ENCODE measurements at regions not wholly inside any gene's neighbourhood (a gene's known extent, or its start where the extent isn't known, plus 50 kb on each side); places are given as distances from the start of the nearest gene placed in this dataset.

GRCh38 chr5:40453689-40454088 lies 226.0 kb upstream of the PTGER4 start:
- no peaks in the 10 kb centered on the region for H3K79me2 ChIP-seq (ENCODE audit: low read length)
- no peaks in the 10 kb centered on the region for H3K27me3 ChIP-seq (replicated peaks; ENCODE audit: insufficient read depth, low read length)
- no peak overlapping the region for H3K9ac ChIP-seq (ENCODE audit: low read length)
- H3K27ac ChIP-seq (ENCODE audit: low read length) = no peak overlapping the region
- H3K9me3 ChIP-seq (replicated peaks; ENCODE audit: insufficient read depth, low read length) = no peaks in the 10 kb centered on the region
- H3K9me2 ChIP-seq (replicated peaks; ENCODE audit: insufficient read depth, low read length) = no peaks in the 10 kb centered on the region
- no peak overlapping the region for H3K4me3 ChIP-seq (ENCODE audit: low read length)
- no peak for DNase-seq
- H3K4me1 ChIP-seq (ENCODE audit: low read length) = no peaks in the 10 kb centered on the region
- H4K20me1 ChIP-seq (ENCODE audit: insufficient read depth, low read length) = no peaks in the 10 kb centered on the region
- H3F3A ChIP-seq (ENCODE audit: insufficient read depth, low read length) = no peaks in the 10 kb centered on the region
- H2AFZ ChIP-seq (ENCODE audit: low read length) = no peak overlapping the region
- TF ChIP-seq EZH2 (optimal IDR thresholded peaks at IDR 0.05; ENCODE audit: low read depth, low read length) = no peak
- TF ChIP-seq EZH2phosphoT487 (IDR thresholded peaks at IDR 0.05; ENCODE audit: low read length) = no peak
- no peak overlapping the region for H3K4me2 ChIP-seq (ENCODE audit: low read depth, low read length)
- no peaks in the 10 kb centered on the region for H3K36me3 ChIP-seq (replicated peaks; ENCODE audit: insufficient read depth, low read length)

- H4K20me1 ChIP-seq (ENCODE audit: insufficient read depth, low read length) = no peaks in the 10 kb centered on the region
- no peaks in the 10 kb centered on the region for H3K4me1 ChIP-seq (ENCODE audit: low read length)
- TF ChIP-seq EZH2phosphoT487 (IDR thresholded peaks at IDR 0.05; ENCODE audit: low read length) (no peak), EZH2 (optimal IDR thresholded peaks at IDR 0.05; ENCODE audit: low read depth, low read length) (no peak), CTCF (IDR thresholded peaks at IDR 0.05; ENCODE audit: low read length) (no peak)
- H3K9me2 ChIP-seq (replicated peaks; ENCODE audit: insufficient read depth, low read length) = no peaks in the 10 kb centered on the region
- DNase-seq = no peak
- no peaks in the 10 kb centered on the region for H3K9me3 ChIP-seq (replicated peaks; ENCODE audit: insufficient read depth, low read length)
- H3K4me3 ChIP-seq (ENCODE audit: low read length) = no peak overlapping the region
- H2AFZ ChIP-seq (ENCODE audit: low read length) = no peak overlapping the region
- H3K9ac ChIP-seq (ENCODE audit: low read length) = no peak overlapping the region
- H3K27me3 ChIP-seq (replicated peaks; ENCODE audit: insufficient read depth, low read length) = no peaks in the 10 kb centered on the region
- no peaks in the 10 kb centered on the region for H3K79me2 ChIP-seq (ENCODE audit: low read length)
- no peak overlapping the region for H3K4me2 ChIP-seq (ENCODE audit: low read depth, low read length)
- no peak overlapping the region for H3K27ac ChIP-seq (ENCODE audit: low read length)
- H3F3A ChIP-seq (ENCODE audit: insufficient read depth, low read length) = no peaks in the 10 kb centered on the region
- no peaks in the 10 kb centered on the region for H3K36me3 ChIP-seq (replicated peaks; ENCODE audit: insufficient read depth, low read length)
Observed at GRCh38 chr5:40452874-40453624, 226.7 kb upstream of the PTGER4 start.

GRCh38 chr5:40447438-40447837 lies 232.3 kb upstream of the PTGER4 start:
- H3K4me2 ChIP-seq (ENCODE audit: low read depth, low read length) = no peak overlapping the region
- TF ChIP-seq EZH2phosphoT487 (IDR thresholded peaks at IDR 0.05; ENCODE audit: low read length) (no peak), EZH2 (optimal IDR thresholded peaks at IDR 0.05; ENCODE audit: low read depth, low read length) (no peak), CTCF (IDR thresholded peaks at IDR 0.05; ENCODE audit: low read length) (no peak)
- H2AFZ ChIP-seq (ENCODE audit: low read length) = no peak overlapping the region

GRCh38 chr5:40446910-40447309 lies 232.8 kb upstream of the PTGER4 start:
- no peaks in the 10 kb centered on the region for H4K20me1 ChIP-seq (ENCODE audit: insufficient read depth, low read length)
- peaks cover 5% of the 10 kb centered on the region; the same call in 1 of the 2 replicates for H3K4me1 ChIP-seq (ENCODE audit: low read length)
- no peaks in the 10 kb centered on the region for H3K27me3 ChIP-seq (replicated peaks; ENCODE audit: insufficient read depth, low read length)
- H3K4me2 ChIP-seq (ENCODE audit: low read depth, low read length) = no peak overlapping the region
- no peak overlapping the region for H2AFZ ChIP-seq (ENCODE audit: low read length)
- H3F3A ChIP-seq (ENCODE audit: insufficient read depth, low read length) = no peaks in the 10 kb centered on the region
- no peaks in the 10 kb centered on the region for H3K9me3 ChIP-seq (replicated peaks; ENCODE audit: insufficient read depth, low read length)
- no peaks in the 10 kb centered on the region for H3K9me2 ChIP-seq (replicated peaks; ENCODE audit: insufficient read depth, low read length)
- H3K9ac ChIP-seq (ENCODE audit: low read length) = no peak overlapping the region
- no peak overlapping the region for H3K4me3 ChIP-seq (ENCODE audit: low read length)
- H3K36me3 ChIP-seq (replicated peaks; ENCODE audit: insufficient read depth, low read length) = no peaks in the 10 kb centered on the region
- no peak for DNase-seq
- H3K79me2 ChIP-seq (ENCODE audit: low read length) = no peaks in the 10 kb centered on the region
- no peak overlapping the region for H3K27ac ChIP-seq (ENCODE audit: low read length)
- TF ChIP-seq EZH2phosphoT487 (IDR thresholded peaks at IDR 0.05; ENCODE audit: low read length) (no peak), CTCF (IDR thresholded peaks at IDR 0.05; ENCODE audit: low read length) (no peak), EZH2 (optimal IDR thresholded peaks at IDR 0.05; ENCODE audit: low read depth, low read length) (no peak)

More at GRCh38 chr5:40447438-40447837, 232.3 kb upstream of the PTGER4 start:
- Histone ChIP-seq H3K27me3 (replicated peaks; ENCODE audit: insufficient read depth, low read length) (no peaks in the 10 kb centered on the region), H3K9me2 (replicated peaks; ENCODE audit: insufficient read depth, low read length) (no peaks in the 10 kb centered on the region), H3F3A (ENCODE audit: insufficient read depth, low read length) (no peaks in the 10 kb centered on the region), H3K27ac (ENCODE audit: low read length) (no peak overlapping the region), H3K4me3 (ENCODE audit: low read length) (no peak overlapping the region), H3K4me1 (ENCODE audit: low read length) (no peaks in the 10 kb centered on the region), H3K36me3 (replicated peaks; ENCODE audit: insufficient read depth, low read length) (no peaks in the 10 kb centered on the region), H3K79me2 (ENCODE audit: low read length) (no peaks in the 10 kb centered on the region), H4K20me1 (ENCODE audit: insufficient read depth, low read length) (no peaks in the 10 kb centered on the region), H3K9me3 (replicated peaks; ENCODE audit: insufficient read depth, low read length) (no peaks in the 10 kb centered on the region), H3K9ac (ENCODE audit: low read length) (no peak overlapping the region)
- no peak for DNase-seq

Measured in MM.1S (cell line).